ENCODE measurements at regions not wholly inside any gene's neighbourhood (a gene's known extent, or its start where the extent isn't known, plus 50 kb on each side); places are given as distances from the start of the nearest gene placed in this dataset.

- TF ChIP-seq TEAD4 (IDR thresholded peaks at IDR 0.05): no peak
- no peak for TF ChIP-seq REST (IDR thresholded peaks at IDR 0.05; ENCODE audit: low read depth)
- TF ChIP-seq MAX (IDR thresholded peaks at IDR 0.05): no peak
- no peak for TF ChIP-seq CREB1 (IDR thresholded peaks at IDR 0.05; ENCODE audit: low read depth)
- TF ChIP-seq EGR1 (IDR thresholded peaks at IDR 0.05): no peak
- TF ChIP-seq FOXM1 (IDR thresholded peaks at IDR 0.05; ENCODE audit: borderline replicate concordance, low read depth): no peak
- TF ChIP-seq NFIC (IDR thresholded peaks at IDR 0.05): no peak
- TF ChIP-seq RAD21 (IDR thresholded peaks at IDR 0.05; ENCODE audit: low read depth): no peak
- no peak for TF ChIP-seq EP300 (IDR thresholded peaks at IDR 0.05; ENCODE audit: borderline replicate concordance)
- no peak for TF ChIP-seq TAF1 (IDR thresholded peaks at IDR 0.05; ENCODE audit: low read depth)
- TF ChIP-seq CEBPB (IDR thresholded peaks at IDR 0.05): no peak
- no peak for TF ChIP-seq ZBTB7A (IDR thresholded peaks at IDR 0.05; ENCODE audit: low read depth)
- no peak for TF ChIP-seq USF1 (IDR thresholded peaks at IDR 0.05)
- no peak for TF ChIP-seq TCF12 (IDR thresholded peaks at IDR 0.05; ENCODE audit: low read depth)
- no peak for TF ChIP-seq YY1 (IDR thresholded peaks at IDR 0.05; ENCODE audit: low read depth)
These were observed 376.8 kb downstream of the HGF start for GRCh38 chr7:81393018-81393417.

- TF ChIP-seq USF1 (IDR thresholded peaks at IDR 0.05): no peak
- no peak for TF ChIP-seq NFIC (IDR thresholded peaks at IDR 0.05)
- TF ChIP-seq TAF1 (IDR thresholded peaks at IDR 0.05; ENCODE audit: low read depth): no peak
- TF ChIP-seq EGR1 (IDR thresholded peaks at IDR 0.05): no peak
- no peak for TF ChIP-seq FOXM1 (IDR thresholded peaks at IDR 0.05; ENCODE audit: borderline replicate concordance, low read depth)
- no peak for TF ChIP-seq YY1 (IDR thresholded peaks at IDR 0.05; ENCODE audit: low read depth)
- no peak for TF ChIP-seq EP300 (IDR thresholded peaks at IDR 0.05; ENCODE audit: borderline replicate concordance)
- TF ChIP-seq CEBPB (IDR thresholded peaks at IDR 0.05): no peak
- TF ChIP-seq TCF12 (IDR thresholded peaks at IDR 0.05; ENCODE audit: low read depth): no peak
These were observed 384.5 kb downstream of the HGF start for GRCh38 chr7:81385370-81385769.

- TF ChIP-seq USF1 (IDR thresholded peaks at IDR 0.05) (no peak), MAX (IDR thresholded peaks at IDR 0.05) (no peak), CREB1 (IDR thresholded peaks at IDR 0.05; ENCODE audit: low read depth) (no peak), EGR1 (IDR thresholded peaks at IDR 0.05) (no peak), CEBPB (IDR thresholded peaks at IDR 0.05) (no peak)
These were observed 386.0 kb downstream of the HGF start for GRCh38 chr7:81383846-81384245.

- TF ChIP-seq EP300 (IDR thresholded peaks at IDR 0.05; ENCODE audit: borderline replicate concordance) (no peak), MAX (IDR thresholded peaks at IDR 0.05) (no peak), NFIC (IDR thresholded peaks at IDR 0.05) (no peak), REST (IDR thresholded peaks at IDR 0.05; ENCODE audit: low read depth) (no peak)
These were observed 399.0 kb downstream of the HGF start for GRCh38 chr7:81370822-81371221.

GRCh38 chr7:81367326-81367931 is 402.4 kb downstream of the HGF start:
- peak; percentile 88 for TF ChIP-seq CEBPB (IDR thresholded peaks at IDR 0.05)
- TF ChIP-seq TEAD4 (IDR thresholded peaks at IDR 0.05): no peak

GRCh38 chr7:81366546-81366945 is 403.3 kb downstream of the HGF start:
- no peak for TF ChIP-seq CREB1 (IDR thresholded peaks at IDR 0.05; ENCODE audit: low read depth)
- no peak for TF ChIP-seq NFIC (IDR thresholded peaks at IDR 0.05)

Measured in Ishikawa (cell line).